HG03139 (cell line): ENCODE measurements at regions not wholly inside any gene's neighbourhood (a gene's known extent, or its start where the extent isn't known, plus 50 kb on each side); places are given as distances from the start of the nearest gene placed in this dataset.

ENCODE experiments used
- ATAC-seq: cut with Tn5 transposase; IDR thresholded peaks from one replicate; pipeline ENCODE4 v1.9.1; 2021; ENCODE audit not compliant: unreplicated experiment

DNA sequence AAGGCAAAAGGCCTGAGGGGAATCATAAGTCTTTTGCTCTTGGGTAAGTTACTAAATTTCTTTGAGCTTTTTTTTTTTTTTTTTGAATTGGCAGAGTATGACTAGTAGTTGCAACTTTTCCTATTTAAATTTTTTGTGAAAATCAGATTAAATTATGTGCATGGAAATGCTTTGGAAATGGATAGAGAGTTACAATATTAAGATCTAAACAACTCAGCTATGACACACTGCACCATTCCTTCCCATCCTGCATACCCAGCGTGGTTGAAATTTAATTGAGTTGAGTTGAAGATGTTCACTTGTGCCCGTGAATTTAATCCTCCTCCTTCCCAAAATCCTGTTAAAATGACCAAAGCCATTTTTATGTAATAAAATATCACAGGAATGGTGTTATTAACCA, 296.4 kb downstream of the ACTL7B start:
- no peak for ATAC-seq

DNA sequence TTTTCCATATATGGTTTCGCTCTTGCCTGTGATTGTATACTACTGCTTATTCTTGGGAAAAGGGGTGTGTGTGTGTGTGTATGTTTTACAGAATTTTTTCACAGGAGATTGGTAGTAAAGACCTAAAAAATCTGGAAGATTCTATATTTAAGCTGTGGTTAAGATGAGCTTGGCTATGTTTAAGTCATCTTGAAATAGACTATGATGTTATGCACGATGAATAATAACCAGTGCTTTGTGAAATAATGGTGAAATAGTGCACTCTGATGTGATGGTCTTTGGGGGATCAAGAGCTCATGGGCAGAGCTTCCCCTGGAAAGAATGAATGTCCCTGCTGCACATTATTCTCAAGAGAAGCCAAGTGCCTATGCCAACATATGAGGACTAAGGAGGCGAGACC, 301.0 kb downstream of the ACTL7B start:
- no peak for ATAC-seq

- ATAC-seq: no peak
Observed at GRCh38 chr9:108553111-108553635, 302.6 kb downstream of the ACTL7B start.

DNA sequence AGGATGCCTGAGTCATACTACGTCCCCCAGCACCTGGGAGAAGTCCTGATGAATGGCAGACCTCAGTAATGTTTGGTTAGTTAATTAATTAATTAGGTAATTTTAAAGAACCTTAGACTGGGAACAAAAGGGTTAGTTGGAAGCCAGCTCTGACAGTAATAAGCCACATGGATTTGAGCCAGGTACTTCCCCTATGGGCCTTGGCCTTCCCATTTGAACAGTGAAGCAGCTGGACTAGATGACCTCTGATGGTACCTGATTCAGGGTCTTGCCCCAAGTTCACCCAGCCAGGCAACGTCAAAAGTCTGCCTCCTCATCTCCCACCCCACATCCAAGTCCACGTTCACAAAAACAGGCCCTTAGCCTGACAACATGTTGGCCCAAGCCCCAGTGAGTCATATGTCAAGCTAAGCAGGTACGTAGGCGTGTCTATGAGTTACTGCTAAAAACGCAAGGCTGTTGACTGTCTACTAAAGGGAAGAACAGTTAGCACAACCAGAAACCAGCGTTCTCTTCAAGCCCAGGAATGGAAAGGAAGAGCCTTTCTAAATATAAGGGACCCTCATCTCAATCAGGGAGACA, 303.2 kb downstream of the ACTL7B start:
- ATAC-seq: no peak

DNA sequence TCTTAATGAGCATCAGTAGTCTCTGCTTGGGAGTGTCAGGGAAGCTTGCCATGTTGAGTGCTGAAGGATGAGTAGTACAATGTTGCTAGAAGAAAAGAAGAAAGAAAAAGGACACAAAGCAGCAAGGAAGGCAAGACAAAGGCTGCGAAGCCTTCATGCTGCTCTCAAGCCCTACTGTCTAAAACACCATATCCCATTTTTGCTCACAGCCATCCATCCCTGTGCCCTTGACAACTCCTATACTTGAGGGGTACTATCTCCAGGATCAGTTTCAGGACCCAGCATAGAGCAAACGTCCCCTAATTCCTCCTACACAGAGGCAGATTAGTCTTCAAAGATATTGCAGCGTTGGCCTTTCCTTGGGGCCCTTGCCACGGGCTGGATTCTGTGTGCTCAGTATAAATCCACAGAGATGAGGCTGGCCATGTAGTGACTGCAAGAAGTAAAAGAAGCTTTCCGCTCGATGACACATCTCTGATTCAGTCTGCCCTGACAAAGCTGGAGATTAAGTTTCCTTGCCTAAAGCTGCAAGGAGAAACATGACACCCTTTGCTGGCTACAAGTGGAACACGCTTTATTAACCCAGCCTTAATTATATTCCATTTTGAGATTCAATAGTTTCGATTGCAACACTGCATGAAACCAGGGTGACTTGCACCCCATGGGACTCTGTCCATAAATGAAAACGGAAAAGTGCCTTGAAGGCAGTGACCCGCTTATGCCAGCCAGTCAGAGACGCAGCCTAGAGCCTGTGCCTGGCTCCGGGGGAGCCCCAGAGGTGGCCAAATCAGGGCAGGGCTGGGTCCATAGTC, 304.6 kb downstream of the ACTL7B start:
- ATAC-seq: no peak

DNA sequence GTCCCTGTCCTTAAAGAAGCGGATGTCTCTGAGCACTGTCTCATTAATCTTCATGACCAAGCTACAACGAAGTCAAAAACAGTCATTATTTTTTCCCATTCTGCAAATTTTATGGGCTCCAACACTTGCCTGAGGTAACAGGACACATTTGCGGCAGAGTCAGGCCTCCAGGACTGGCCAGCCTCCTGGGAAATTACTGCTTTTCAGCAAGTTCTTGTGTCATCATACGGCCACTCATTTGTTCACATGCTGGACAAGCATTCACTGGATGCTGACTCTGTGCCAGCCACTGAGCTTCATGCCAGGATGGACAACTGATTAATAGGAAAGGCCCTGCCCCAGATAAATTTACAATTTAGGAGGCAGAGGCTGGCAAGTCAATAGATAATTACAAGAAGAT, 305.7 kb downstream of the ACTL7B start:
- no peak for ATAC-seq

GRCh38 chr9:108549184-108549583, 306.6 kb downstream of the ACTL7B start:
- no peak for ATAC-seq

DNA sequence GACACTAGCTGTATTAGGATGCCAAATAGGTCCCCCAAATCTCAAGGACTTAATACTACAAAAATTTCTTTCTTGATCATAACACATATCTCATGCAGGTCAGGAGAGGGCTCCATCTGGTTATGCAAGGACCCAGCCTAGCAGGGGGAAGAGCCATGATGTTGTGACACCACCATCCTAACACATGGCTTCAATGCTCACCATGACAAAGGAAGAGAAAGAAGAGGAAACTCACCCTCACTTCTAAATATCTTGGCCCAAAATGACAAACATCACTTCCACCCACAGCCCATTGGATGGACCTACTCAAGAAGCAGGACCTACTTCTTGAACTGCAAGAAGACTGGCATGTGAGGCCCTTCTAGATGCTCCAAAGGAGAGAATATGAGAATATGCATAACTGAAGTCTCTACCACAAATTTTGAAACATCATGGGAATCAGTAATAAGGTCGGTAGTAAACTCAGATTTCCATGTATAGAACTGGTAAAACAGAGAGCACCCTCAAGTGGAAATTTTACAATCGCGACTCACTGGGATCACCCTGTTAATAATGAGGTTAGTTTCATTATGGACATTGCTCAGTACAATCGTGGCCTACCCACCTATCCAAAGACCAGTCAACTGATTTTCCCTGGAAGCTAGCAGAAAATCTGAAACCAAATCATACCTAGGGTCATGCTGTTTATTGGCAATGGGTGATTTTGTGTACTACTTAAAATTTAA, 308.2 kb downstream of the ACTL7B start:
- ATAC-seq: no peak

GRCh38 chr9:108546215-108546614, 309.6 kb downstream of the ACTL7B start:
- ATAC-seq: no peak

DNA sequence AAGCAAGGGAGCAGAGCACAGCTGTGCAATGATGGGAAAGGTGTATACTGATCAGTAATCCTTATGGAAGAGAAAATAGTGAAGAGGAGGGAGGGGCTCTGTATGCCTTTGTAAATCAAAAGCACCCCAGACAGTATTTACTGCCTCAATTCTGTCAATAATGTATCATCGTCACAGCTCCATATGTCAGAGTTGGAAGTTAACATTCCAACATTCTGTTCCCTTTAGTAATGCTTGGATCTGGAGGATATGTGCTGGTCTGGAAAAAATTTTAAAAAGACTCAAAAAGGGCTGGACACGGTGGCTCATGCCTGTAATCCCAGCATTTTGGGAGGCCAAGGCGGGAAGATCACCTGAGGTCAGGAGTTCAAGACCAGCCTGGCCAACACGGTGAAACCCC, 310.4 kb downstream of the ACTL7B start:
- no peak for ATAC-seq

DNA sequence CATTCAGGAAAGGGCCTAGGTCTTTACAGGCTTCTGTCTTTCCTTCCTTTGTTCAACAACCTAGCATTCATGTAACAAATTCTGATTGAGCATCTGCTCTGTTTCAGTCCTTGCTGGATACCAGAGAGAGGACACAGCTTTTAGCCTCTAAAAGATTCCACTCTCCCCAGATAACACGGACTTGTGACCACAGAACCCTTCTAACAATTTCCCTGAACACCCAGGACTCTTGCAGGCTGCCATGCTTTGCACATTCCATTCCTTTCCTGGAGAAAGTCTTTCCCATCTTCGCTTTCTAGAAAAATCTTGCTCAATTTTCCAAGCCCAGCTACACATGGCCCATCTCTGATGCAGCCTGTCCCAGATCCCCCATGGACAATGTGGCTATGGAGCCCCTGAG, 310.9 kb downstream of the ACTL7B start:
- ATAC-seq: no peak

DNA sequence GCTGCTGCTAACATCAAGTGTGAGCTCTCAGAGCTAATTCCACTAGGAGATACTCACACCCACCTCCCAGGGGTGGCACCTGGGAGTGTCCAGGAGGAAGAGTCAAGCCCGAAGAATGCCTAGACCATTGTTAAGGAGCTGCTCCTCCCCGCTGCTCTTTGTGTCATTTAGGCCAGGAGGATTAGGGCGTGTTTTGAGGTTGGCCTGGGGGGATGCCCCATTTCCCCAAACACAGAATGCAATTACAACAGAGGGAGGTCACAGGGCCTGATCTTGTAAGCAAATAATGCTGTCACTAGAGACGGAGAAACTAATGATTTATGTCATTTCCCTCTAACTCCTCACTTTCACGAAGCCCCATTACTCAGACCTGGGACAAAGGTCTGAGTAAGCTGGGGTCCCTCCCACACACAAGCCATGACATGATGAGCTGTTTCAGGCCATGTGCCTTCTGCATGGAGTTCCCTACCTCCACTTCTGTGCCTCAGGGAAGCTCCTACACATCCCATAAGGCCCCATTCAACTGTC, 312.5 kb downstream of the ACTL7B start:
- no peak for ATAC-seq

- ATAC-seq: no peak
Observed at GRCh38 chr9:108537756-108538155, 318.0 kb downstream of the ACTL7B start.

- ATAC-seq: no peak
Observed at GRCh38 chr9:108536836-108537601, 318.8 kb downstream of the ACTL7B start.

DNA sequence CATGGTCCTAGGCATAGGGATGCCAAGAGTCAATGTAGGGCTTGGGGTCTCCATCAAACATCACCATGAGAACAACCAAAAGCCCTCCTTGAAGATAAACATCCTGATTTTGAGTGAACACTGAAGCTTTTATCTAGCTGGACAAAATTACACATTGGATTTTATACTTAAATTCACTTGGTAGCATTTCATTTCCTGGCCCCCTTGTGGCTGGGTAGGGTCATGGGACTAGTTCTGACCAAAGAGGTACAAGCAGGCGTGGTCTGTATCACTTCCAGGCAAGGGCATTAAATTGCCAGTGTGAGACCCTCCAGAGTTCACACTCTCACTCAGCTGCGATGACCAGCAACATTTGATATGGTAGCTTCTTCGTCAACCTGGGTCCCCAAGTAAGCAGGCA, 320.3 kb downstream of the ACTL7B start:
- peak; percentile 76 for ATAC-seq

- ATAC-seq: no peak
Observed at GRCh38 chr9:108534741-108535140, 321.0 kb downstream of the ACTL7B start.

DNA sequence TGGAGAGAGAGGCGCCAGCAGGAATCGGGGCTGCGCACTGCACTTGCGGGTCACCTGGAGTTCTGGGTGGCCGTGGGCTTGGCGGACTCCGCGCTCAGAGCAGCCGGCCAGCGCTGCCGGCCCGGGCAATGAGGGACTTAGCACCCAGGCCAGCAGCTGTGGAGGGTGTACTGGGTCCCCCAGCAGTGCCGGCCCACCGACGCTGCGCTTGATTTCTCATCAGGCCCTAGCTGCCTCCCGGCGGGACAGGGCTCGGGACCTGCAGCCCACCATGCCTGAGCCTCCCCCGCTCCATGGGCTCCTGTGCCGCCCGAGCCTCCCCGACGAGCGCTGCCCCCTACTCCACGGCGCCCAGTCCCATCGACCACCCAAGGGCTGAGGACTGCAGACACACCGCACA, 325.6 kb downstream of the ACTL7B start:
- no peak for ATAC-seq

DNA sequence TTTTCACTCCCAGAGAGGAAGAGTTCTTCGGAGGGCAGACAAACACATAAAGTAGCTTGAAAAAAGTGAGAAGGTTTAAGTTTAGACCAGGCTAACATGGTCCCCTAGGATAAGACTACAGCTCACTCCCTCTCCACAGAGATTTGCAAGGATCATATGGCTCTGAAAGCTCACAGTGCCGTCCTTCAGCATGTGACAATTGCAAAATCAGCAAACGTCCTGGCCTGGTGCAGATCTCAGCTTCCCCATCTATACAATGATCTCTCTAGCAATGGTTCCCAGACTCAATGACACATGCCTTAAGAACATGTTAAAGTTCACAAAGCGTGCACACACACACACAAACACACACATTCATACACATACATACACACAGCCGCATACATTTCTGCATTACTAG, 327.6 kb downstream of the ACTL7B start:
- no peak for ATAC-seq

GRCh38 chr9:108526518-108526917, 329.3 kb downstream of the ACTL7B start:
- no peak for ATAC-seq

GRCh38 chr9:108525186-108525585, 330.6 kb downstream of the ACTL7B start:
- no peak for ATAC-seq

DNA sequence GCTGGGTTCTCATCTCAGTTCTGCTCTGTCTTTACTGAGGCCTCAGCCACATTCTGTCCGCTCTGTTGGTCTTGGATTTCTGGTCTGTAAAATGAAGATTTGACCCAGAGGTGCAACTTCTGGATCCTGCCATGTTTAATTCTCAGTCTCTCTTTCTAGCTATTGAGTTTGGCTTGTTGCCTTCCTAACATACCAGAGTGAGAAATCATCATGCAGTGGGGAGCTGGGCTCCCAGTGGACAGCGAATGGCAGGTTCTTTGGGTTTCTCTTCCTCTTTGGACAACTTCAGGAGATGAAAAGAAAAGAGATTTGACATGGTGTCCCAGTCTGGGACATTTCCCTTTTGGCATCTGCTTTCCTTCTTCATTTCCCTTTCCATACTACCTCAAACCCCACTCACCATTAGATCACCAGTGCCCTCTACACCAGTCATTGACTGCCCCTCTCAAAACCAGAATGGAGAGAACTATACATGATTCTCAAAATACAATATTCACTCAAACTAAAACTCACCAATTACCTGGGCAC, 334.7 kb downstream of the ACTL7B start:
- no peak for ATAC-seq
